HepG2 (cell line): ENCODE measurements at regions not wholly inside any gene's neighbourhood (a gene's known extent, or its start where the extent isn't known, plus 50 kb on each side); places are given as distances from the start of the nearest gene placed in this dataset.

Source experiments
- ATAC-seq: fragments of 200-7000 bp; cut with Tn5 transposase; 3 replicates; pipeline ENCODE4 v1.9.1; 2020; ENCODE audit warnings: mild to moderate bottlenecking, moderate library complexity
- BruUV-seq: library from RNA; stranded (reverse); fragments of 400-500 nt; replicated peaks from 2 replicates; lab custom pipeline; 2021; lab: Mats Ljungman, UMichigan
- CTCF ChIA-PET: fragments of 300-600 bp; formaldehyde crosslinking; extraction: SDS; loops from one replicate; lab custom pipeline; 2021; ENCODE audit warnings: low total read pairs, inconsistent platforms, low intra/inter-chr PET ratio; lab: Yijun Ruan, JAX
- POLR2A ChIA-PET: fragments of 350-600 bp; sonication (Branson Sonifier 250); formaldehyde crosslinking; loops from one replicate; lab custom pipeline; 2020; ENCODE audit warnings: antibody characterized with exemption, inconsistent platforms; lab: Yijun Ruan, JAX
- DNase-seq: peaks from one replicate; pipeline ENCODE4 v3.0.0-alpha.2; 2015; ENCODE audit warnings: low spot score
- FAIRE-seq: peaks from 3 replicates; lab custom pipeline; 2011; peaks lifted over from hg19 to GRCh38; lab: Jason Lieb, UNC
- H2AFZ ChIP-seq: one replicate; pipeline ENCODE4 v1.6.1; 2011; ENCODE audit warnings: low read length, inconsistent platforms
- H3K27ac ChIP-seq: fragments of 300-600 bp; 3 replicates; pipeline ENCODE4 v1.8.0; 2011; ENCODE audit warnings: mixed run types, mild to moderate bottlenecking, mixed read lengths, low read length, inconsistent platforms; ENCODE audit not compliant: insufficient read depth; ENCODE audit errors: extremely low read length
- H3K27me3 ChIP-seq, 2 experiments: fragments of 200-600 bp in 1 of 2; 2 replicates in 1 of 2; 3 replicates in 1 of 2; pipeline versions ENCODE4 v1.6.0 to v1.8.0; 2011; ENCODE audit warnings: low read length in 2 of 2, mild to moderate bottlenecking in 2 of 2, moderate library complexity in 2 of 2, inconsistent platforms in 1 of 2; ENCODE audit not compliant: insufficient read depth in 2 of 2, control insufficient read depth in 1 of 2
- H3K36me3 ChIP-seq, 2 experiments: fragments of 200-600 bp in 1 of 2; replicated peaks in 1 of 2; 2 replicates in 1 of 2; 3 replicates in 1 of 2; pipeline versions ENCODE4 v1.5.1 to v1.8.0; 2011; ENCODE audit warnings: low read length in 2 of 2, inconsistent platforms in 1 of 2; ENCODE audit not compliant: insufficient read depth in 2 of 2, control insufficient read depth in 1 of 2
- H3K4me1 ChIP-seq: 2 replicates; pipeline ENCODE4 v1.5.1; 2012; ENCODE audit warnings: low read length, inconsistent platforms; ENCODE audit not compliant: insufficient read depth
- H3K4me2 ChIP-seq: 2 replicates; pipeline ENCODE4 v1.6.0; 2011; ENCODE audit warnings: low read depth, low read length, inconsistent platforms
- H3K4me3 ChIP-seq, 3 experiments: fragments of 200-600 bp in 1 of 3; sonication (generic), shearing (Covaris generic) in 1 of 3; replicated peaks in 1 of 3; 2 replicates each; pipeline ENCODE4 v1.5.1; 2011 to 2016; ENCODE audit warnings: low read length in 3 of 3, inconsistent platforms in 2 of 3, low read depth in 2 of 3, mild to moderate bottlenecking in 2 of 3, control low read depth in 1 of 3, mixed read lengths in 1 of 3; ENCODE audit not compliant: insufficient read depth in 1 of 3
- H3K79me2 ChIP-seq: one replicate; pipeline ENCODE4 v1.6.1; 2011; ENCODE audit warnings: low read length, inconsistent platforms; ENCODE audit not compliant: insufficient read depth
- H3K9ac ChIP-seq: 2 replicates; pipeline ENCODE4 v1.6.0; 2011; ENCODE audit warnings: mild to moderate bottlenecking, low read depth, low read length, inconsistent platforms; ENCODE audit not compliant: insufficient read depth
- H3K9me3 ChIP-seq: 2 replicates; pipeline ENCODE4 v1.5.1; 2012; ENCODE audit warnings: mild to moderate bottlenecking, low read length
- H4K20me1 ChIP-seq: 2 replicates; pipeline ENCODE4 v1.6.0; 2011; ENCODE audit warnings: inconsistent platforms, mild to moderate bottlenecking, low read length, moderate library complexity; ENCODE audit not compliant: insufficient read depth
- GRHL1 ChIP-seq: sonication (generic); formaldehyde crosslinking; conservative IDR thresholded peaks from 2 replicates; pipeline ENCODE4 v1.8.0; 2022; ENCODE audit warnings: missing genetic modification reagents
- SIN3B ChIP-seq: fragments of 150-350 bp; IDR thresholded peaks from 2 replicates; pipeline ENCODE4 v1.6.1; 2014; ENCODE audit warnings: low read length
- SMARCC2 ChIP-seq: fragments of 450-650 bp; IDR thresholded peaks from 2 replicates; pipeline ENCODE4 v1.6.1; 2017; ENCODE audit warnings: antibody characterized with exemption, mild to moderate bottlenecking
- SRSF1 ChIP-seq: fragments of 200-400 bp; formaldehyde crosslinking; optimal IDR thresholded peaks from 2 replicates; pipeline ENCODE3; 2017; ENCODE audit warnings: mild to moderate bottlenecking, low read depth, low read length, moderate library complexity
- U2AF2 ChIP-seq: fragments of 200-400 bp; formaldehyde crosslinking; IDR thresholded peaks from 2 replicates; pipeline ENCODE4 v1.6.1; 2017; ENCODE audit warnings: low read depth, mild to moderate bottlenecking, low read length
- ZNF331 ChIP-seq: sonication (generic); formaldehyde crosslinking; IDR thresholded peaks from 2 replicates; pipeline ENCODE4 v1.4.0; 2020; ENCODE audit warnings: missing genetic modification reagents
- WGBS: methylation state at CpG from one replicate; pipeline ENCODE4 v1.1.6; 2017; ENCODE audit warnings: low lambda C conversion rate; 5-methylcytosine and 5-hydroxymethylcytosine counted together
- in situ Hi-C: cut with HindIII; loops from 2 replicates; pipeline ENCODE4 v1.10.0; 2017; ENCODE audit warnings: low pct_unique_long_range_greater_than_20kb; ENCODE audit not compliant: extremely low pct_ligation_motif_present
- intact Hi-C: fragments of 100-400 bp; cut with micrococcal nuclease; formaldehyde crosslinking; loops from one replicate; pipeline ENCODE4 v1.10.0; 2022; ENCODE audit not compliant: unreplicated experiment
- TF ChIP-seq, protein P1 (sequence below): sonication (generic); formaldehyde crosslinking; IDR thresholded peaks from 2 replicates; pipeline ENCODE4 v1.5.1; 2020; ENCODE audit warnings: mild to moderate bottlenecking, missing genetic modification reagents, moderate library complexity

GRCh38 chr11:111077530-111078322 is 167.8 kb upstream of the POU2AF2 start:
- Histone ChIP-seq H3K9ac (no peak overlapping the region), H3K9me3 (no peaks in the 10 kb centered on the region), H3K4me2 (no peak overlapping the region), H3K4me1 (no peaks in the 10 kb centered on the region), H3K79me2 (no peaks in the 10 kb centered on the region), H3K36me3 (no peaks in the 10 kb centered on the region), H3K27ac (no peak overlapping the region), H3K4me3 (no peak overlapping the region), H3K27me3 (no peaks in the 10 kb centered on the region; a peak in 1 of 5 replicates), H4K20me1 (no peaks in the 10 kb centered on the region), H2AFZ (no peak overlapping the region)
- in situ Hi-C loops (no loop called here), intact Hi-C loops (no loop called here)
- POLR2A ChIA-PET, result no interaction called here
- TF ChIP-seq SRSF1, result no peak
- TF ChIP-seq SMARCC2, result no peak
- no peak for TF ChIP-seq GRHL1 (CRISPR knock-in tag)
- TF ChIP-seq U2AF2, result no peak
- TF ChIP-seq, protein P1, sequence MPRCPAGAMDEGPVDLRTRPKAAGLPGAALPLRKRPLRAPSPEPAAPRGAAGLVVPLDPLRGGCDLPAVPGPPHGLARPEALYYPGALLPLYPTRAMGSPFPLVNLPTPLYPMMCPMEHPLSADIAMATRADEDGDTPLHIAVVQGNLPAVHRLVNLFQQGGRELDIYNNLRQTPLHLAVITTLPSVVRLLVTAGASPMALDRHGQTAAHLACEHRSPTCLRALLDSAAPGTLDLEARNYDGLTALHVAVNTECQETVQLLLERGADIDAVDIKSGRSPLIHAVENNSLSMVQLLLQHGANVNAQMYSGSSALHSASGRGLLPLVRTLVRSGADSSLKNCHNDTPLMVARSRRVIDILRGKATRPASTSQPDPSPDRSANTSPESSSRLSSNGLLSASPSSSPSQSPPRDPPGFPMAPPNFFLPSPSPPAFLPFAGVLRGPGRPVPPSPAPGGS (CRISPR knock-in tag), result no peak
- TF ChIP-seq ZNF331 (CRISPR knock-in tag), result no peak
- no peak for TF ChIP-seq SIN3B
- DNase-seq (no peak), FAIRE-seq (no peak), ATAC-seq (no peak)
- BruUV-seq, result no TSS peak
- CTCF ChIA-PET, result no interaction called here
- WGBS, result under 1% methylated on average over 3 of the region's 3 CpGs
